ENCODE measurements at regions not wholly inside any gene's neighbourhood (a gene's known extent, or its start where the extent isn't known, plus 50 kb on each side); places are given as distances from the start of the nearest gene placed in this dataset.
"Not testable (repeated sequence)": the region's sequence is repeated elsewhere in the genome, so short reads cannot be mapped to it uniquely, and the experiment has no call there.

DNA sequence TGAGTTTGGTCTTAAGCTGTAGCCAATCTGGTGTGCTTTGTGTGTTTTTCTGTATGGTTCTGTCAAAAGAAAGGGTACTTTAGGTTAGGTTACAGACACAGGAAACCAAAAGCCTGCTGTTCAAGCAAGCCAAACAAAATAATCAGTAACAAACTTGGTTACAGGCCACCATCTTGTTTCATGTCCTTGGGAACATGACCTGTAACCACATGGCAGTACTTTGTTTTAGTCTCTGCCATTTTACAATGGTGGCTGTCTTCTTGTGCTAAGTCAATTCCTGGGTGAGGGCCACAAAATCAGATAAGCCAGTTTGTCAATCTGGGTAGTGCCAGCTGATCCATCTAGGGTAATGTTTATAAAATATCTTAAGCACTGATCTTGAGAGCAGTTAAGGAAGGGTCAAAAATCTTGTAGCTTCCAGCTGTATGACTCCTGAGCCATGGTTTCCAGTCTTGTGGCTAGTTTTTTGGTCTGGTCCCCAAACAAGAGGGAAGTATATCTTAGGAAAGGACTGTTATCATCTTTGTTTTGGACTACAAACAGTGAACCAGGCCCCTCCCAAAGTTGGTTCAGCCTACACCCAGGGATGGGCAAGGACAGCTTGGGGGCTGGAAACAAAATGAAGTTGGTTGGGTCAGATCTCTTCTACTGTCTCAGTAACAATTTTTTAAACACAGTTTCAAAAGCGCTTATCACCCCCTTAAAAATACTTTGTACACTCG is 90.0 kb downstream of the IGLL5 start:
- no peak for DNase-seq

DNA sequence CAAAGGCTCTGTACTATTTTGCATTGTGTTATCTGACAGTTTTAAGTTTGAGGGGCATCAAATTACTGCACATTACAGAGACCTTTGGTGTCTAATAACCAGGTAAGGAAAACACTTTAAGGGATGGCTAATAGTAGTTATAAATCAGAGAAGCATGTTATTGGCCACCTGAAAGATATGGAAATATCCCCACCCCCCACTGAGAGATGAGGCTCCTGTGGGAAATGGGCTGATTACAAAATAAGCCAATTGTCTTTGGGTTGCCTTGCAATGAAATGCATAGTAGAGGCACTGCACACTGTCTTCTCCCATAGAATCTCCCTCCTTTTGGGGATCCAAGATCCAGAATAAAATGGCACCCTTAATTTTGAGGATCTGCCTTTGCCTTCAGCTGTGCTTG is 91.0 kb downstream of the IGLL5 start:
- DNase-seq = no peak

DNA sequence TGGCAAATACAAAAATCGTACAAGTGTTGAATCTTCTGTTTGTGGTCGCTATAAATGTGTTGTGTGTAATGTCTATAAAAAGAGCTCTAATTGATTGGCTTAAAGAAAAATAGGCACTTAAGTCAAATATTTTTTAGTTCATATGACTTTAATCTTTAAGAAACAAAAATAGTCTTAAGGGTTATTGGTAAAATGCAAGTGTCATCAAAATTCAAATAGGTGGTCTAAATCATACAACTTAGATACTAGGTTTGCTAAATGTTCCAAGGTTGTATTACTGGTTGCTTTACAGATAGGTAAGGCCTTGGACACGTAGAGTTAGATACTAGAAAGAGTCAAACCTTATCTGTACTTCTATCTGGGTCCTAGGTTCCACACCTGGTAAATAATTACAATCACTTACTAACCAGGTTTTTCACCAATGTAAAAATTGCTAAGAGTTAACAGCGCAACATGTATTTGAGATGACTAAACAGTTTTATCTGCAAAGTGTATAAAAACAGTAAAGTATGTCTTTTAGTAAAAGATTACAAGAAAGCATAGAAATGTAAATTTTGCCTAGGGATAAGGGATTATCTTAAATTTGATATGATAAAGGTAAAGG is 91.1 kb upstream of the GNAZ start:
- DNase-seq = no peak

- no peak for DNase-seq
These were observed 90.4 kb upstream of the GNAZ start for GRCh38 chr22:22979954-22980353.

DNA sequence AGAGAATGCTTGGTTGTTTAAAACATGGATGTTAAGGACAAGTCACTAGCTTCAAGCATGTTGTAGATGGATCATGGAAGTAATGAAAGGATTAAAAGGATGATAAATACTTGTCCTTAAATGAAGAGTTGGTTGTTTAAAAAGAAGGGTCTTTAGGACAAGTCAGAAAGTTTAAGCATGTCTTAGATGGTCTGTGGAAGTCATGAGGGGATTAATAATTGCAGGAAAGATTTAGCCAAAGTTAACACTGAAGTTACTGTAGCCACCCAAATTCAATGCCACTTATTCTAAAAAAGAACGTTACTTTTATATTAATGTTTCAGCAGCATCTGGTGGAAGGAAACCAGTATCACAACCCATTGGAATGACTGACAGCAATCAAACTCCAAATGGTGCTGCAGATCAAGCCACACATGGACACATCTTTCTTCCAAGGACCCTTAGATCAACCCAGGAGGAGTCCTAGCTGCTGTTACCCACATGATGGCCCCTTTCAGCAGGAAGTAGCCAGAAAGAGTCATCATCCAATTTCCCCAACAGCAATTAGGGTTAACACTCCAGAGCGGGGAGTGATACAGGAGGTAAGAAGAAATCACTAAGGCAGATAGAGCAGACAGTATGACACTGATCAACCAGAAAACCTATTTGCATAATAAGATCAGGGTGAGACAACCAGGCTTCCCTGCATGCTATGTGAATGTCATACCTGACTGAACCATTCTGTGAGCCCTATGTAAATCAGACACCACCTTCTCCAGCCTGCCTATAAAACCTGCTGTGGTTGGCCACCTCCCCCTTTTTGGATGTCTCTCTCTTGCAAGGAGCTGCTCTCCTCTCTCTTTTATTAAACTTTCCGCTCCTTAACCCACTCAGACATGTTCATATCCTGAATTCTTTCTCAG is 88.4 kb upstream of the GNAZ start:
- no peak for DNase-seq

GRCh38 chr22:22982616-22983015 is 87.7 kb upstream of the GNAZ start:
- DNase-seq = no peak

GRCh38 chr22:22983123-22983522 is 87.2 kb upstream of the GNAZ start:
- no peak for DNase-seq

DNA sequence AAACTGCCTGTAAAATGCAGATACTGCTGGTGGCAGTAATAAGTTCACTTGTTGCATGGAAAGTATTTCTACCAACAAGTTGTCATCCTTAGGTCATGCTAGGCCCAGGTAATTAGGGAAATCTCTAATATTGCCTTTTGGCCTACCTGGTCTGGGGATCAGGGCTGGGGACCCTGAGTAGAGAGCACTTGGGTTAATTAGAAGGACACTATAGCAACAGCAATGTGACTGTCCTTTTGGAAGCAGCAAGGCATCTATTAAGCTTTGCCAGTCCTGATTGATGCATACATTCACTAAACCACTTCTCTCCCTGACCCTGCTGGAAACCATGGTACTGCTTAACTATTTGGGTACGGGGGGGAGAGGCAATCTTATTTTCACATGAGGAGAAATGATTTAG is 86.5 kb upstream of the GNAZ start:
- DNase-seq = no peak

DNA sequence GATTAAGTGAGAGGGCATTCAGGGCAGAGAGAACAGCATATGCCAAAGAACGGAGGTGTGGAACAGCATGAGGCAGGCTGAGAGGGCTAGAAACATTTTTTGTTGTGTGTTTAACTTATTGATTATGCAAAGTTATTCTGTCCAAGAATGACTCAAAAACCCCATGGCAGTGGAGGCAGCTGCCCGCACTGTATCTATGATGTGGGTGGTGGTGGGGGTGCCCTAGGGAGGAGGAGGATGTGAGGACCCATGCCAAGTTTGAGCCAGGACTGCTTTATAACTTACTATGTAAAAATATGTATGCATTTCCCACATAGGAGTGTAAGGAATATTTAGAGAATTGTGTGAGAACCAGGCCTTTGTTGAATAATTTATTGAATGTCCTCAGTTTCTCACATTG is 85.4 kb upstream of the GNAZ start:
- DNase-seq = no peak

DNA sequence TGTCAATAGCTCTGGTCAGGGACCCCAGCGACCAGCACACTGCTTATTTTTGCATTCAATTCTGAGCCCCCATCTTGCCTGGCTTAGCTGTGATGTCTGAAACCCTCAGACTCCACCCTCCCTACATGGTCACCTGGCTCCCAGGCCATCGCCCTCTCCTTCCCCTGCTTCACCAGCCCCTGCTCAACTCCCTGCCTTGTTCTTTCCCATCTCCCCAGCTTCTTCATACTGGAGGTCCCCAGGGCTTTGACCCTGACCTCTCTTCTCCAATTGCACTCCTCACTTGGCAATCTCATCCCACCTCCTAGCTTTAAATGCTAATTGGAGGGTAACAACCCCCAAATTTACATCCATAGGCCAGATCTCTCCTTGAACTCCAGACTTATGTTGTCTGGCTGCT is 84.3 kb upstream of the GNAZ start:
- DNase-seq = no peak

DNA sequence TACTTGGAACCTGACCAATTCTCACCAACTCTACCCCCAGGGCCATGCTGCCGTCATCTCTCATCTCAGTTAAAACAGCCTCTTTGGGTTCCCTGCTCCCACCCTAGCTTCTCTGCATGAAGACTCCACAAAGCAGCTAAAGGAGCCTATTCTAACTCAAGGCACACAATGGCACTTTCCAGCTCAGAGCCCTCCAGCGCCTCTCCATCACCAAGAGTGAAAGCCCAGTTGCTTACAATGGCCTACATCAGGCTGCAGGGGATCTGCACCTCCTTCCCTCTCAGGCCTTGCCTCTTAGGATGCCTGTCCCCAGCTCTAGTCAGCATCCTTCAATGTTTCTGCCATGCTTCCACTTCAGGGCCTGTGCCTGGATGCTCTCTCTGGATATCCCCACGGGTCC is 83.7 kb upstream of the GNAZ start:
- DNase-seq = no peak

DNA sequence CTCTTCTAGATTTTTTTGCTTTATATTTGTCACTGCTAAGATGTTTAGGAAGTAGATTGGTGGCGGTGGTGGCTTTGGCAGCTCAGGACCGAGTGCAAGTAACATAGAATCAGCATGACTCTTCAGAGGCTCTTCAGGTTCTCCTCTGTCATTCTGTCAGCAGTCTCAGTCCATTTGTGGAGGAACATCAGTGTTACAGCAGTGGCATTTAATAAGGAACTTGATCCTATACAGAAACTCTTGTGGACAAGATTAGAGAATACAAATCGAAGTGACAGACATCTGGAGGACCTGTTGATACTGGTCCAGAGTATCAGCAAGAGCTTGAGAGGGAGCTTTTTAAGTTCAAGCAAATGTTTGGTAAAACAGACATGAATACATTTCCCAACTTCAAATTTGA is 82.2 kb upstream of the GNAZ start:
- no peak for DNase-seq

- DNase-seq = no peak
These were observed 81.5 kb upstream of the GNAZ start for GRCh38 chr22:22988785-22989184.

GRCh38 chr22:22989856-22990255 is 80.5 kb upstream of the GNAZ start:
- DNase-seq = no peak

- DNase-seq = not testable (repeated sequence)
These were observed 79.4 kb upstream of the GNAZ start for GRCh38 chr22:22990711-22991505.

DNA sequence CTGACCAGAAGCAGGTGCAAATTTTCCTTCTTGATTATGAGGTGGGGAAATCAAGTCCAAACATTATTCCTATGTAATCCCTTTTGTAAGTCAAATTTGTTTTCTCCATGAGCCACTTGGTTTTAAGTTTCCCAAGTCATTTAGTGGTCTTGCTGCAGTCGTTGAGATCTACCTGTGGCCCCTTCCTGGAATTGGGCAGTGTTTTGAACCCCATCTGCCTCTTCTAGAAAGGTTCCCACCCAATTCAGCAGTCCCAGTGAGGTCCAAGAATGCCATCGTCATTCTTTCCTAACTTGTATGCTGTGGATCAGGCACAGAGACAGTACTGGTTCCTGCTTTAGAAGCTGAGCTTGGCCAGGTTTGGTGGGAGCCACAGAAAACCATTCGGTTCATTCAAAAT is 77.8 kb upstream of the GNAZ start:
- no peak for DNase-seq

GRCh38 chr22:22993184-22993583 is 77.1 kb upstream of the GNAZ start:
- DNase-seq = no peak

- no peak for DNase-seq
These were observed 75.2 kb upstream of the GNAZ start for GRCh38 chr22:22995166-22995565.

- DNase-seq = no peak
These were observed 73.6 kb upstream of the GNAZ start for GRCh38 chr22:22996511-22997261.

- no peak for DNase-seq
These were observed 72.9 kb upstream of the GNAZ start for GRCh38 chr22:22997262-22997898.

GRCh38 chr22:22997988-22998387 is 72.3 kb upstream of the GNAZ start:
- DNase-seq = no peak

GRCh38 chr22:22999523-22999922 is 70.8 kb upstream of the GNAZ start:
- no peak for DNase-seq
